ENCODE measurements at regions not wholly inside any gene's neighbourhood (a gene's known extent, or its start where the extent isn't known, plus 50 kb on each side); places are given as distances from the start of the nearest gene placed in this dataset.

DNA sequence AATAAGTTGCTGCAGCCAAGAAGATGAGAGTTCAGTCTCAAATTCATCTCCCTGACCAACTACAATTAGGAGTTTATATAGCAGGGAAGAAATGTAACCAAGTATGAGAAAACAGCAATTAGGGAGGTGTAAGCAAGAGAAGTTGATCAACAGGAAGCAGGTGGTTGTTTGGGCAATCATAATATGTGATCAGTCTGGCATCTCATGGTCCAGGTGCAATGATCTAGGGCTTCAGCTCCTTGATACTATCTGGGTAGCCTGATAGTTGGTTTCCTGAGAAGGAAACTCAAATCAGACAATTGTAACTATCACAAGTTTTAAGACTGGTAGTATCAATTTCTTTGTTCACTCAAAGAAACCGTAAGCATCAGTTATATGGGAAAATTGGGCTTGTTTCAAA lies 1574.3 kb upstream of the PABPC4L start:
- Histone ChIP-seq H3K36me3 (no peaks in the 10 kb centered on the region), H3K27me3 (no peaks in the 10 kb centered on the region), H3K4me1 (no peaks in the 10 kb centered on the region), H3K27ac (no peak overlapping the region), H3K4me3 (no peak overlapping the region), H3K9me3 (no peaks in the 10 kb centered on the region)
- intact Hi-C loops (cut with DNase I): no loop called here
- WGBS, 2 donors: 70 to 77% methylated on average over 1 of the region's 1 CpG
- ATAC-seq (no peak), DNase-seq (no peak), FAIRE-seq (no peak)
- TF ChIP-seq, protein P1, sequence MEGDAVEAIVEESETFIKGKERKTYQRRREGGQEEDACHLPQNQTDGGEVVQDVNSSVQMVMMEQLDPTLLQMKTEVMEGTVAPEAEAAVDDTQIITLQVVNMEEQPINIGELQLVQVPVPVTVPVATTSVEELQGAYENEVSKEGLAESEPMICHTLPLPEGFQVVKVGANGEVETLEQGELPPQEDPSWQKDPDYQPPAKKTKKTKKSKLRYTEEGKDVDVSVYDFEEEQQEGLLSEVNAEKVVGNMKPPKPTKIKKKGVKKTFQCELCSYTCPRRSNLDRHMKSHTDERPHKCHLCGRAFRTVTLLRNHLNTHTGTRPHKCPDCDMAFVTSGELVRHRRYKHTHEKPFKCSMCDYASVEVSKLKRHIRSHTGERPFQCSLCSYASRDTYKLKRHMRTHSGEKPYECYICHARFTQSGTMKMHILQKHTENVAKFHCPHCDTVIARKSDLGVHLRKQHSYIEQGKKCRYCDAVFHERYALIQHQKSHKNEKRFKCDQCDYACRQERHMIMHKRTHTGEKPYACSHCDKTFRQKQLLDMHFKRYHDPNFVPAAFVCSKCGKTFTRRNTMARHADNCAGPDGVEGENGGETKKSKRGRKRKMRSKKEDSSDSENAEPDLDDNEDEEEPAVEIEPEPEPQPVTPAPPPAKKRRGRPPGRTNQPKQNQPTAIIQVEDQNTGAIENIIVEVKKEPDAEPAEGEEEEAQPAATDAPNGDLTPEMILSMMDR (IDR thresholded peaks at IDR 0.05): no peak

DNA sequence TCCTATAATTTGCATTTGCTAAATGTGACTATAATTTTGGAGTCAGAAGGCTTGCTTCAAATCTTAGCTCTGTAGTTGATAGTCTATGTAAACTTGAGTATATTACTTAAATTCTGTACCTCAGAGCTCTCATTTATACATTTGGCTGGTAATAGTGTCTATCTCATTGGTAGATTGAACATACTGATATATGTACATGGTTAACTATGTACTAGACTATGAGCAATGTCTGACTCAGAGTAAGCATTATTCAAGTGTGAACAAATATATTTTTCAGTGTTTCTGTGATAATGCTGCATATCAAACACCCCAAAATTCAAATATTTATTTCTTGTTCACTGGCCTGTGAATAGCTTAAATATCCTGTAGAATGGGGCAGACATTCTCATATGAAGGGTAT lies 1568.9 kb upstream of the PABPC4L start:
- no peaks in the 10 kb centered on the region for H3K4me1 ChIP-seq
- H3K36me3 ChIP-seq: no peaks in the 10 kb centered on the region
- TF ChIP-seq, protein P1 (IDR thresholded peaks at IDR 0.05): no peak
- ATAC-seq (no peak), DNase-seq (no peak), FAIRE-seq (no peak)
- no peaks in the 10 kb centered on the region for H3K27me3 ChIP-seq
- no peak overlapping the region for H3K4me3 ChIP-seq
- no peaks in the 10 kb centered on the region for H3K9me3 ChIP-seq
- intact Hi-C loops (cut with DNase I): no loop called here
- H3K27ac ChIP-seq: no peak overlapping the region

DNA sequence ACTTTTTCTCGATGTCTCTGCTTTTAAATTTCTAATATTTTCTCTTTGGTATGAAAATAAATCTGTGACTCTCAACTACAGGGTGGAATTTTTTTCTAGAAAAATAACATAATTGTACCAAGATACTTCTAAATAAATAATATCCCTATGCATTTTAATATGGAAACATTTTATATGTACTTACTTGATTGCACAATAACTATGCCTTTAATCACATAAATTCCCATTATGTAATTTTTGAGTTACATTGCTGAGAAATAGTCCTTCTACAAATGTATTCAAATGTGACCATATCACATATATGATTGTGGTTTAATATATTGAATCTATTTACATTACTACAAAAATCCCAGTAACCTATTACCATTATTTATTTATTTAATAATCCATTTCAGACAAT lies 1543.3 kb upstream of the PABPC4L start:
- FAIRE-seq: no peak
- ATAC-seq: no peak
- Histone ChIP-seq H3K4me3 (no peak overlapping the region), H3K27me3 (no peaks in the 10 kb centered on the region), H3K9me3 (no peaks in the 10 kb centered on the region), H3K27ac (no peak overlapping the region), H3K4me1 (no peaks in the 10 kb centered on the region), H3K36me3 (no peaks in the 10 kb centered on the region)
- intact Hi-C loops (cut with DNase I): no loop called here
- TF ChIP-seq, protein P1 (IDR thresholded peaks at IDR 0.05): no peak
- no peak for DNase-seq
- WGBS, 2 donors: 69 to 81% methylated on average over 1 of the region's 1 CpG

DNA sequence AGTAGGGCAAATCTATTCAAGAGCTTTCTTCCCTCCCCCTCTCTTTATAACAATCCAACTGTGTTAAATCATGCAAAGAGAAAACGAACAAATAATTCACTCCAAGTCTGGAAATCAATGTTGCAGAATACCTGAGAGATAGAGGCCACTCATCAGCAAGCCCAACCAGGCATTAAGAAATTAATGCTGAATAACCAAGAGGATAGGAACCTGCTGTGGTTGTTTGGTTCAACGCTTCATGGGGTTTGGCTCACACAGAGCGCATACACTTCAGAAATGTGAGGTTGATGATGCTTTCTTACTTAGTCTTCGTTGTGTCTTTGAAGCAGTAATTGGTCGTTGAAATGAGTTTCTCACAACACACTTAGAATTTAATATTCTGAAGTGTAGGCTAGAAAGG lies 1540.0 kb upstream of the PABPC4L start:
- H3K4me1 ChIP-seq: no peaks in the 10 kb centered on the region
- no peak for ATAC-seq
- no peaks in the 10 kb centered on the region for H3K36me3 ChIP-seq
- 36 to 42% methylated on average over 5 of the region's 5 CpGs for WGBS, 2 donors
- TF ChIP-seq, protein P1 (IDR thresholded peaks at IDR 0.05): no peak
- DNase-seq: no peak
- H3K9me3 ChIP-seq: no peaks in the 10 kb centered on the region
- H3K27me3 ChIP-seq: no peaks in the 10 kb centered on the region
- H3K4me3 ChIP-seq: no peak overlapping the region
- intact Hi-C loops (cut with DNase I): no loop called here
- H3K27ac ChIP-seq: no peak overlapping the region
- no peak for FAIRE-seq

DNA sequence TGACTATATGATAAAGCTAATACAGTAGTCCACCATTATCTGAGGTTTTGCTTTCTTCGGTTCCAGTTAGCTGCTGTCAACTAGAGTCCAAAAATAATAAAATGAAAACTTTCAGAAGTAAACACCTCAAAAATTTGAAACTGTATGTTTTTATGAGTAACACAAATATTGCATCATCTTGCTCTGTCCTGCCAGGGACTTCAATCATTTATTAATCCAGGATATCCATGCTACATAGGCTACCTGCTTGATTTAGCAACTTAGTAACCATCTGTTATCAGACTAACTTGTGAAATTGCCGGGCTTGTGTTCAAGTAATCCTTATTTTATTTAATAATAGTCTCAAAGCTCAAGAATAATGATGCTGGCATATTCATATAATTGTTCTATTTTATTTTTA lies 1537.8 kb upstream of the PABPC4L start:
- no peaks in the 10 kb centered on the region for H3K27me3 ChIP-seq
- no peak for FAIRE-seq
- DNase-seq: no peak
- ATAC-seq: peak in 1 of 4 donors; percentile 48
- TF ChIP-seq, protein P1 (IDR thresholded peaks at IDR 0.05): no peak
- H3K36me3 ChIP-seq: no peaks in the 10 kb centered on the region
- H3K9me3 ChIP-seq: no peaks in the 10 kb centered on the region
- intact Hi-C loops (cut with DNase I): no loop called here
- H3K4me3 ChIP-seq: no peak overlapping the region
- H3K27ac ChIP-seq: no peak overlapping the region
- WGBS, 2 donors: 20 to 32% methylated on average over 2 of the region's 2 CpGs
- H3K4me1 ChIP-seq: no peaks in the 10 kb centered on the region
